GM23248 (cell line): ENCODE measurements at regions not wholly inside any gene's neighbourhood (a gene's known extent, or its start where the extent isn't known, plus 50 kb on each side); places are given as distances from the start of the nearest gene placed in this dataset.

Experiments
- EZH2 ChIP-seq: fragments of 200-600 bp; sonication (generic); IDR thresholded peaks from 2 replicates; pipeline ENCODE4 v1.6.1; 2018; ENCODE audit warnings: antibody characterized with exemption, mild to moderate bottlenecking; ENCODE audit not compliant: insufficient read depth, poor library complexity, severe bottlenecking
- EZH2phosphoT487 ChIP-seq: fragments of 200-600 bp; sonication (generic); IDR thresholded peaks from 2 replicates; pipeline ENCODE4 v1.6.1; 2018; ENCODE audit warnings: antibody characterized with exemption, moderate library complexity, mild to moderate bottlenecking, low read depth; ENCODE audit not compliant: insufficient read depth

DNA sequence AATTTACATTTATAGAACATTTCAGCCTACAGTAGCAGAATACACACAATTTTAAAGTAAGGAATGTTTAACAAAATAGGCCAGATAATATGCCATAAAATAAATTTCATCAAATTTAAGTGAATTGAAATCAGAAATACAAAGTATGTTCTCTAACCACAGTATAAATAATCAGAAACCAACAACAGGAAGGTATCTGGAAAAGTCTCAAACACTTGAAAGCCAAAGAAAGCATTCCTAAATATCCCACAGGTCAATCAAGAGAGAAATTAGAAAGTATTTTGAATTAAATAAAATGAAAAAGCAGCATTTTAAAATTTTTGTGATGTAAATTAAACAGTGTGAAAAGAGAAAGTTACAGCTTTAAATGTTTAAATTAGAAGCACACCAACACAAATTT is 899.2 kb downstream of the PDHA2 start:
- no peak for TF ChIP-seq EZH2
- TF ChIP-seq EZH2phosphoT487, result no peak
